Caco-2 (cell line): ENCODE measurements at regions not wholly inside any gene's neighbourhood (a gene's known extent, or its start where the extent isn't known, plus 50 kb on each side); places are given as distances from the start of the nearest gene placed in this dataset.

Source experiments
- BruUV-seq: library from RNA; stranded (reverse); fragments of 400-500 nt; replicated peaks from 2 replicates; lab custom pipeline; 2021; lab: Mats Ljungman, UMichigan
- CTCF ChIA-PET: fragments of 300-600 bp; sonication (Branson Sonifier 250); formaldehyde crosslinking; loops from one replicate; lab custom pipeline; 2022; ENCODE audit warnings: antibody characterized with exemption; lab: Charles Lee
- POLR2A ChIA-PET: fragments of 300-600 bp; sonication (Branson Sonifier 250); formaldehyde crosslinking; loops from one replicate; lab custom pipeline; 2022; ENCODE audit warnings: antibody characterized with exemption; lab: Charles Lee
- DNase-seq, 2 experiments: peaks; one replicate each; pipeline versions ENCODE4 v3.0.0 to v3.0.0-alpha.2; 2020 to 2022
- H3K27me3 ChIP-seq: replicated peaks from 2 replicates; pipeline ENCODE4 v1.6.0; 2011; ENCODE audit warnings: low read length; ENCODE audit not compliant: control insufficient read depth, insufficient read depth
- H3K36me3 ChIP-seq: 2 replicates; pipeline ENCODE4 v1.5.1; 2011; ENCODE audit warnings: low read length; ENCODE audit not compliant: control insufficient read depth, insufficient read depth
- H3K4me1 ChIP-seq: fragments of 250-450 bp; sonication (Bioruptor Pico); 2 replicates; pipeline ENCODE4 v1.5.1; 2020; ENCODE audit warnings: mild to moderate bottlenecking
- H3K4me3 ChIP-seq: 2 replicates; pipeline ENCODE4 v1.5.1; 2011; ENCODE audit warnings: low read depth, mild to moderate bottlenecking, control low read depth, low read length
- H3K9me3 ChIP-seq: fragments of 250-450 bp; sonication (Bioruptor Pico); 2 replicates; pipeline ENCODE4 v1.5.1; 2020; ENCODE audit warnings: mild to moderate bottlenecking, moderate library complexity
- H3K27ac Mint-ChIP-seq: one replicate; pipeline ENCODE4 v1.8.0; 2022; ENCODE audit warnings: mixed read lengths; ENCODE audit not compliant: unreplicated experiment
- H3K27me3 Mint-ChIP-seq: one replicate; pipeline ENCODE4 v1.8.0; 2022; ENCODE audit warnings: mixed read lengths; ENCODE audit not compliant: insufficient read depth, unreplicated experiment
- H3K36me3 Mint-ChIP-seq: one replicate; pipeline ENCODE4 v1.8.0; 2022; ENCODE audit warnings: mild to moderate bottlenecking, mixed read lengths; ENCODE audit not compliant: insufficient read depth, unreplicated experiment
- H3K4me1 Mint-ChIP-seq: one replicate; pipeline ENCODE4 v1.8.0; 2022; ENCODE audit warnings: low read depth, mixed read lengths; ENCODE audit not compliant: unreplicated experiment
- H3K4me3 Mint-ChIP-seq: one replicate; pipeline ENCODE4 v1.8.0; 2022; ENCODE audit warnings: mild to moderate bottlenecking, moderate library complexity, mixed read lengths; ENCODE audit not compliant: unreplicated experiment
- H3K9me3 Mint-ChIP-seq: one replicate; pipeline ENCODE4 v1.8.0; 2022; ENCODE audit warnings: mixed read lengths; ENCODE audit not compliant: unreplicated experiment
- intact Hi-C: fragments of 100-400 bp; cut with micrococcal nuclease; formaldehyde crosslinking; loops from one replicate; pipeline ENCODE4 v1.10.0; 2022; ENCODE audit not compliant: unreplicated experiment
- TF ChIP-seq, protein P1 (sequence below), 2 experiments: fragments of 200-600 bp in 1 of 2; IDR thresholded peaks; 1 replicate in 1 of 2; 2 replicates in 1 of 2; pipeline versions ENCODE4 v1.5.1 to v1.8.0; 2011 to 2022; ENCODE audit warnings: antibody characterized with exemption in 1 of 2, control low read depth in 1 of 2, inconsistent platforms in 1 of 2, low read depth in 1 of 2, low read length in 1 of 2, mild to moderate bottlenecking in 1 of 2, moderate library complexity in 1 of 2; ENCODE audit not compliant: insufficient read depth in 1 of 2, severe bottlenecking in 1 of 2, unreplicated experiment in 1 of 2

DNA sequence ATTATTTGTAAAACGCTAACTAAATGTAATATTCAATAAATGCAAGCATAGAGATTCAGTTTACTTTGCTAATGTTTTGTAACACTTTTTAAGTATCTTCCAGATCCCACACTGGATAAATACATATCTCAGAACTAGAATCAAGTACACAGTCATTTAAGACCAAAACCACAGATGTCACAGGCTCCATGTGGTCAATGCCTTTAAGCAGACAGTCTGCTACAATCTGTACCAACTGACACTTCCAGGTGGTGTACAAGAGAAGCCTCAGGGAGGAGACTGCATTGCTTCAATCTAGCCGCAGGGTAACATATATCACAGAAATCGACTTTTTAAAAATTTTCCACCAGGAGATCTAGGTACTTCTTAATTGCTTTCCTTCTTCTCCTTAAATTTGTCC lies 229.6 kb upstream of the DIAPH2 start:
- BruUV-seq = no TSS peak
- ChIA-PET POLR2A (no interaction called here), CTCF (no interaction called here)
- intact Hi-C loops = no loop called here
- no peak overlapping the region for H3K27ac Mint-ChIP-seq
- Histone ChIP-seq H3K36me3 (no peaks in the 10 kb centered on the region), H3K4me3 (no peak overlapping the region), H3K27me3 (no peaks in the 10 kb centered on the region), H3K4me1 (no peaks in the 10 kb centered on the region), H3K9me3 (no peaks in the 10 kb centered on the region)
- H3K9me3 Mint-ChIP-seq = no peaks in the 10 kb centered on the region
- TF ChIP-seq, protein P1, sequence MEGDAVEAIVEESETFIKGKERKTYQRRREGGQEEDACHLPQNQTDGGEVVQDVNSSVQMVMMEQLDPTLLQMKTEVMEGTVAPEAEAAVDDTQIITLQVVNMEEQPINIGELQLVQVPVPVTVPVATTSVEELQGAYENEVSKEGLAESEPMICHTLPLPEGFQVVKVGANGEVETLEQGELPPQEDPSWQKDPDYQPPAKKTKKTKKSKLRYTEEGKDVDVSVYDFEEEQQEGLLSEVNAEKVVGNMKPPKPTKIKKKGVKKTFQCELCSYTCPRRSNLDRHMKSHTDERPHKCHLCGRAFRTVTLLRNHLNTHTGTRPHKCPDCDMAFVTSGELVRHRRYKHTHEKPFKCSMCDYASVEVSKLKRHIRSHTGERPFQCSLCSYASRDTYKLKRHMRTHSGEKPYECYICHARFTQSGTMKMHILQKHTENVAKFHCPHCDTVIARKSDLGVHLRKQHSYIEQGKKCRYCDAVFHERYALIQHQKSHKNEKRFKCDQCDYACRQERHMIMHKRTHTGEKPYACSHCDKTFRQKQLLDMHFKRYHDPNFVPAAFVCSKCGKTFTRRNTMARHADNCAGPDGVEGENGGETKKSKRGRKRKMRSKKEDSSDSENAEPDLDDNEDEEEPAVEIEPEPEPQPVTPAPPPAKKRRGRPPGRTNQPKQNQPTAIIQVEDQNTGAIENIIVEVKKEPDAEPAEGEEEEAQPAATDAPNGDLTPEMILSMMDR (IDR thresholded peaks at IDR 0.05; ENCODE audit: insufficient read depth in 1 of 2, low read depth in 1 of 2, low read length in 1 of 2, severe bottlenecking in 1 of 2, unreplicated experiment in 1 of 2) = no peak
- H3K27me3 Mint-ChIP-seq = no peaks in the 10 kb centered on the region
- no peaks in the 10 kb centered on the region for H3K36me3 Mint-ChIP-seq
- H3K4me3 Mint-ChIP-seq = no peak overlapping the region
- DNase-seq = no peak
- no peaks in the 10 kb centered on the region for H3K4me1 Mint-ChIP-seq

DNA sequence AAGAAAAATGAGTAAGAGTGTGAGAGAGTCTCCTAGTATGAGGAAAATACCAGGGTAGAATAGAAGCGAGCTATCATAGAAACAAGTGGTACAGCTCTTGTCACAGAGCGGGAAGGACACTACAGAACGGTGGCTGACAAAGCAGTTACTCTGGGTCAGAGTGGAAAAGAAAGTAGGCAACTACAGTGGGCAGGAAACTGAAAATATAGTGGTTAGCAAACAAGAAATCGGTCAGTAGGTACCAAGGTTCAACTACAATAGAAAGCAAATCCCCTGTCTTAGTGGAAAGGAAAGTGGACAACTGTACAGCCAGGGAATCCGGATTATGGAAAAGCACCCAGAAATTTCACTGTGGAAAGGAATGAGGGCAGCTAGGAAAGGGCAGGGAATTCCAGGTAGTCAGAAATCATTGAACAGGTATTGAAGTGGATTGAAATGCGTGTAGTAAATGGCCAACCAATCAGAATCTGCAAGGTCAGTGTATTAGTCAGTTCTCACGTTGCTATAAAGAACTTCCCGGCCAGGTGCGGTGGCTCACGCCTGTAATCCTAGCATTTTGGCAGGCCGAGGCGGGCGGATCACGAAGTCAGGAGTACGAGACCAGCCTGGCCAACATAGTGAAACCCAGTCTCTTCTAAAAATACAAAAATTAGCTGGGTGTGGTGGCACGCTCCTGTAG lies 219.6 kb upstream of the DIAPH2 start:
- H3K27me3 ChIP-seq = no peaks in the 10 kb centered on the region
- TF ChIP-seq, protein P1 (IDR thresholded peaks at IDR 0.05; ENCODE audit: insufficient read depth in 1 of 2, low read depth in 1 of 2, low read length in 1 of 2, severe bottlenecking in 1 of 2, unreplicated experiment in 1 of 2) = no peak
- H3K4me3 ChIP-seq = no peak overlapping the region
- intact Hi-C loops = no loop called here
- Mint-ChIP-seq H3K4me1 (no peaks in the 10 kb centered on the region), H3K27me3 (no peaks in the 10 kb centered on the region), H3K36me3 (no peaks in the 10 kb centered on the region), H3K27ac (no peak overlapping the region), H3K4me3 (no peak overlapping the region), H3K9me3 (no peaks in the 10 kb centered on the region)
- CTCF ChIA-PET = no interaction called here
- POLR2A ChIA-PET = no interaction called here
- no peaks in the 10 kb centered on the region for H3K36me3 ChIP-seq
- DNase-seq = no peak
- H3K9me3 ChIP-seq = no peaks in the 10 kb centered on the region
- no peaks in the 10 kb centered on the region for H3K4me1 ChIP-seq
- no TSS peak for BruUV-seq

DNA sequence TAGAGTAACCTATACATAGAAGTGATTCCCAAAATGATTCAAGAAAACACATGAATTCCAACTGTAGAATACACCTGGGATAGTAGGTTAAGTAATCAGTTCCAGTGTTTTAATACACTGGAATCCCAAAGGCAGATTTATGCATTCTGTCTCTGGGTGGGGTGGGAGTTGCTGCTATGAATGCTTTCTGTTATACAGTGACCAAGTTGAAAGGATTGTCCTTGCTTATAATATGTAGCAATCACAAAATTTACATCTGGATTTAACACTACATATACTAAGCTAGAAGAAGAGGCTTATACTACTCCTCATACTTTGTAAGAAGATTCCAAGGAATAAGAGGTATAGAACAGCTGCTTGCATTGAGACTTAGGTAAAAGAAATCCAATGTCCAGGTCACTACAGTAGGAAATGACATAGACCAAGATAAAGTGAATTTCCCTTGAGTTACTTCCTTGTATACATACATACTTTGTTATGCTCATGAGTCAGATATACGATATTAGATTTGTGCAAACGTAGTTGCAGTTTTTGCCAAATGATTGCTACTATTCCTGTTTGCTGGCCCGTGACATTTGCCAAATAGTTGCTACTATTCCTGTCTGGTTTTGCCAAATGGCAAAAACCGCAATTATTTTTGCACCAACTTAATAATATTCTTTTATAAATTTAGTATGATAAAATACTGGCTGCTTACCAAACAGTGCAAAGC lies 210.5 kb upstream of the DIAPH2 start:
- Mint-ChIP-seq H3K4me3 (no peak overlapping the region), H3K27ac (no peak overlapping the region), H3K36me3 (no peaks in the 10 kb centered on the region), H3K9me3 (no peaks in the 10 kb centered on the region), H3K27me3 (no peaks in the 10 kb centered on the region), H3K4me1 (no peaks in the 10 kb centered on the region)
- no peaks in the 10 kb centered on the region for H3K4me1 ChIP-seq
- DNase-seq = no peak
- no peaks in the 10 kb centered on the region for H3K9me3 ChIP-seq
- no peaks in the 10 kb centered on the region for H3K36me3 ChIP-seq
- TF ChIP-seq, protein P1 (IDR thresholded peaks at IDR 0.05; ENCODE audit: insufficient read depth in 1 of 2, low read depth in 1 of 2, low read length in 1 of 2, severe bottlenecking in 1 of 2, unreplicated experiment in 1 of 2) = no peak
- intact Hi-C loops = no loop called here
- POLR2A ChIA-PET = no interaction called here
- BruUV-seq = no TSS peak
- H3K4me3 ChIP-seq = no peak overlapping the region
- CTCF ChIA-PET = no interaction called here
- H3K27me3 ChIP-seq = no peaks in the 10 kb centered on the region
